Lower leg skin (tissue), 4 donors: ENCODE measurements at regions not wholly inside any gene's neighbourhood (a gene's known extent, or its start where the extent isn't known, plus 50 kb on each side); places are given as distances from the start of the nearest gene placed in this dataset.

Experiments used
- DNase-seq, 2 donors: peaks; one replicate each; pipeline ENCODE4 v3.0.0-alpha.2; 2019; ENCODE audit warnings: low spot score in 2 of 2
- H3K4me3 ChIP-seq: fragments of 200-600 bp; sonication (generic); 2 replicates; pipeline ENCODE4 v1.5.1; 2017; ENCODE audit warnings: mild to moderate bottlenecking, low read depth; ENCODE audit not compliant: poor library complexity, severe bottlenecking
- POLR2A ChIP-seq, 2 donors: fragments of 450-650 bp; IDR thresholded peaks; one replicate each; pipeline ENCODE4 v1.6.1; 2016 to 2017; ENCODE audit warnings: antibody characterized with exemption in 2 of 2, mild to moderate bottlenecking in 1 of 2, moderate library complexity in 1 of 2
- WGBS, 2 donors: methylation state at CpG; one replicate each; pipeline ENCODE4 v1.1.5; 2018; 5-methylcytosine and 5-hydroxymethylcytosine counted together
- intact Hi-C: fragments of 100-400 bp; cut with DNase I; formaldehyde crosslinking; loops from one replicate; pipeline ENCODE4 v1.15.0; 2023; ENCODE audit warnings: low total_unique reads
- microRNA-seq, 2 donors: library from miRNA; unstranded; fragments of <30 nt; microRNA quantifications; one replicate each; pipeline ENCODE4, GENCODE V29; 2016; ENCODE audit warnings: borderline replicate concordance in 2 of 2, borderline number of aligned reads in 1 of 2
- TF ChIP-seq, protein P1 (sequence below), 3 donors: fragments of 450-650 bp; IDR thresholded peaks; one replicate each; pipeline ENCODE4 v1.5.1; 2016; ENCODE audit warnings: antibody characterized with exemption in 3 of 3, mild to moderate bottlenecking in 3 of 3, moderate library complexity in 2 of 3

DNA sequence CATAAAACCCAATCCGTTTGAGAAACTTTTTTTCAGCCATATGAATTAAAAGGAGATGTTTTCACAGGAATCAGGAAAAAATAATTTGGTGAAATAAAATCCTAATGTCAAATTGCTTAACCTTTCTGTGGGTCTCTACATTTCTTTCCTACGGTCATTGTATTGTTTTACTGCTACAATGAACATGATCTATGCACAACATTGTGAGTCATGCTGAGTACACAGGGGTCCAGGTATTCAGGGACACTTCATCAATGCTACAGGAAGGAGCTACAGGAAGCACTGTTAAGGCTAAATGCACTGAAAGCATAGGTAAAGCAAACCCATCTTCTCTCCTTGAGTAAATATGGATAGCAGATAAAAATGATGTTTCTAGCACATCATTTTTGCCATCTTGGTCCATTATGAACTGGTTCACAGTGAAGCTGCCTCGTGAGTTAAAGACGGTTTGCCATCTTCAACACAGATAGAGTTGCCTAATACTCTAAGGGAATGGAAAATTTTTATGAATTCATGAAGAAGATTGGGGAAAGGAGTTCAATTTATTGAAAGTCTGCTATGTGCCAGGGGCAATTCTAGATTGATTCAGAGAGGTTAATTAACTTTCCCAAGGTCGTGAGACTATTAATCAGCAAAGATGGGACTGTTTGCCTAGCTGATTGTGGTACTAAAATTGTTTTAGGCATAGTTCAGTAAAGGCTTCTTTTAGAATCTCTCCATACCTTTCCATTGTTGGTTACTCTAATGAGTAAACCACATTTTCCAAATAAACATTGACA, 85.5 kb downstream of the DIRAS2 start:
- WGBS, 2 donors = 79% methylated on average over 5 of the region's 5 CpGs
- no peak overlapping the region for H3K4me3 ChIP-seq
- no peak for DNase-seq
- intact Hi-C loops = no loop called here
- no peak for TF ChIP-seq POLR2A (IDR thresholded peaks at IDR 0.05)
- TF ChIP-seq, protein P1, sequence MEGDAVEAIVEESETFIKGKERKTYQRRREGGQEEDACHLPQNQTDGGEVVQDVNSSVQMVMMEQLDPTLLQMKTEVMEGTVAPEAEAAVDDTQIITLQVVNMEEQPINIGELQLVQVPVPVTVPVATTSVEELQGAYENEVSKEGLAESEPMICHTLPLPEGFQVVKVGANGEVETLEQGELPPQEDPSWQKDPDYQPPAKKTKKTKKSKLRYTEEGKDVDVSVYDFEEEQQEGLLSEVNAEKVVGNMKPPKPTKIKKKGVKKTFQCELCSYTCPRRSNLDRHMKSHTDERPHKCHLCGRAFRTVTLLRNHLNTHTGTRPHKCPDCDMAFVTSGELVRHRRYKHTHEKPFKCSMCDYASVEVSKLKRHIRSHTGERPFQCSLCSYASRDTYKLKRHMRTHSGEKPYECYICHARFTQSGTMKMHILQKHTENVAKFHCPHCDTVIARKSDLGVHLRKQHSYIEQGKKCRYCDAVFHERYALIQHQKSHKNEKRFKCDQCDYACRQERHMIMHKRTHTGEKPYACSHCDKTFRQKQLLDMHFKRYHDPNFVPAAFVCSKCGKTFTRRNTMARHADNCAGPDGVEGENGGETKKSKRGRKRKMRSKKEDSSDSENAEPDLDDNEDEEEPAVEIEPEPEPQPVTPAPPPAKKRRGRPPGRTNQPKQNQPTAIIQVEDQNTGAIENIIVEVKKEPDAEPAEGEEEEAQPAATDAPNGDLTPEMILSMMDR (IDR thresholded peaks at IDR 0.05) = no peak

DNA sequence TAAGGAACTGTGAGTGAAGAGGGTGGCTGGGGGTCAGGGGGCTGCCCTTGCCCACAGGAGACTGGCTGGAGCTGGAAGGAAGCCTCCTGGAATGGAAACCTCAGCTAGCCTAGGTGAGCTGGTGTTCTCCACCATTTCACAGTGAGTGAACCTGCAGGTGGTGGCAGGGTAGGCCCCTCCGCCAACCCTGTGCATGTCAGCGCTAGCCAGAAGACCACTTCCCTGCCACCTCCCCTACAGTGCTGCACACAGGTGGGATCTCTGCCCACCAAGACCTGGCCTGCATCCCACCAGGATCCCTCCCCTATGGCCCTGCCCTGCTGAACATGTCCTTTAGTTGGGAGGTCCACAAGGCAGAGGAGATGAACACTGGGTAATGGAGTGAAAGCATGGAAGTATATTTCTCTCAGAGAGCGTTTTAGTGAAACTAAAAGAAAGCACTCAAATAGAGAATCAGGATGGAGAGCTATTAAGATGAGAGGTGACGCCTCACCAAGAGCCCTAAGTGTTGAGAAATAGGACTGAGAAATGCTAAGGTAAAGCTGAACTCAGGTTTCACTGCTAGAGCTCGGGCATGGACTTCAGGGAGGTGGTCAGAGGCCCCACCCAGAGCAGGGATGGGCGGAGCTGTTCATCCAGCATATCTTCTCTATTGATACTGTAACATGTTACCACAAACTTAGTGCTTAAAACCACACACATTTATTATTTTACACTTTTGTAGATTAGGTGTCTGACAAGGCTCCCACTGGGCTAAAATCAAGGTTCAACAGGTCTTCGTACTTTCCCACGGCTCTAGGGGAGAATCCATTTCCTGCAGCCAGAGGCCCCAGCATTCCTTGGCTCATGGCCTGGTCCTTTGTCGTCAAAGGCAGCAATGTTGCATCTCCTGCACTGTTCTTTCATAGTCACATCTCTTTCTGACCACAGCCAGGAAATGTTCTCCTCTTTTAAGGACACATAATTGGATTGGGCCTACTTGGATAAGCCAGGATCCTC, 83.2 kb downstream of the DIRAS2 start:
- no peak for DNase-seq
- 72 to 76% methylated on average over 9 of the region's 9 CpGs for WGBS, 2 donors
- intact Hi-C loops = no loop called here
- TF ChIP-seq POLR2A (IDR thresholded peaks at IDR 0.05) = no peak
- TF ChIP-seq, protein P1 (IDR thresholded peaks at IDR 0.05) = no peak
- no peak overlapping the region for H3K4me3 ChIP-seq

Small RNAs in the stretch of these regions (microRNA-seq; reads per million reads assigned to microRNA genes)
- 0 reads per million in 2 donors for gene MIR4290
